ENCODE measurements at regions not wholly inside any gene's neighbourhood (a gene's known extent, or its start where the extent isn't known, plus 50 kb on each side); places are given as distances from the start of the nearest gene placed in this dataset.

GRCh38 chr5:23221831-23222230 lies 285.6 kb upstream of the PRDM9 start:
- TF ChIP-seq, protein P1, sequence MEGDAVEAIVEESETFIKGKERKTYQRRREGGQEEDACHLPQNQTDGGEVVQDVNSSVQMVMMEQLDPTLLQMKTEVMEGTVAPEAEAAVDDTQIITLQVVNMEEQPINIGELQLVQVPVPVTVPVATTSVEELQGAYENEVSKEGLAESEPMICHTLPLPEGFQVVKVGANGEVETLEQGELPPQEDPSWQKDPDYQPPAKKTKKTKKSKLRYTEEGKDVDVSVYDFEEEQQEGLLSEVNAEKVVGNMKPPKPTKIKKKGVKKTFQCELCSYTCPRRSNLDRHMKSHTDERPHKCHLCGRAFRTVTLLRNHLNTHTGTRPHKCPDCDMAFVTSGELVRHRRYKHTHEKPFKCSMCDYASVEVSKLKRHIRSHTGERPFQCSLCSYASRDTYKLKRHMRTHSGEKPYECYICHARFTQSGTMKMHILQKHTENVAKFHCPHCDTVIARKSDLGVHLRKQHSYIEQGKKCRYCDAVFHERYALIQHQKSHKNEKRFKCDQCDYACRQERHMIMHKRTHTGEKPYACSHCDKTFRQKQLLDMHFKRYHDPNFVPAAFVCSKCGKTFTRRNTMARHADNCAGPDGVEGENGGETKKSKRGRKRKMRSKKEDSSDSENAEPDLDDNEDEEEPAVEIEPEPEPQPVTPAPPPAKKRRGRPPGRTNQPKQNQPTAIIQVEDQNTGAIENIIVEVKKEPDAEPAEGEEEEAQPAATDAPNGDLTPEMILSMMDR (IDR thresholded peaks at IDR 0.05; ENCODE audit: low read length): no peak
- no peak for TF ChIP-seq EZH2 (IDR thresholded peaks at IDR 0.05; ENCODE audit: borderline replicate concordance, low read length)
